ENCODE measurements at regions not wholly inside any gene's neighbourhood (a gene's known extent, or its start where the extent isn't known, plus 50 kb on each side); places are given as distances from the start of the nearest gene placed in this dataset.

- TF ChIP-seq CTCF (IDR thresholded peaks at IDR 0.05; ENCODE audit: low read depth, low read length): no peak
- no peak for DNase-seq (ENCODE audit: extremely low read depth, low read depth)
Observed at GRCh38 chr2:142531377-142531776, 346.1 kb upstream of the KYNU start.

- no peak for DNase-seq (ENCODE audit: extremely low read depth, low read depth)
- no peak for TF ChIP-seq CTCF (IDR thresholded peaks at IDR 0.05; ENCODE audit: low read depth, low read length)
Observed at GRCh38 chr2:142525720-142526119, 351.7 kb upstream of the KYNU start.

GRCh38 chr2:142521492-142521891 is 356.0 kb upstream of the KYNU start:
- DNase-seq (ENCODE audit: extremely low read depth, low read depth): no peak
- no peak for TF ChIP-seq CTCF (IDR thresholded peaks at IDR 0.05; ENCODE audit: low read depth, low read length)

GRCh38 chr2:142515493-142515892 is 362.0 kb upstream of the KYNU start:
- DNase-seq (ENCODE audit: extremely low read depth, low read depth): no peak
- TF ChIP-seq CTCF (IDR thresholded peaks at IDR 0.05; ENCODE audit: low read depth, low read length): no peak

- TF ChIP-seq CTCF (IDR thresholded peaks at IDR 0.05; ENCODE audit: low read depth, low read length): no peak
- DNase-seq (ENCODE audit: extremely low read depth, low read depth): no peak
Observed at GRCh38 chr2:142509401-142509800, 368.1 kb upstream of the KYNU start.

GRCh38 chr2:142504754-142505153 is 372.7 kb upstream of the KYNU start:
- DNase-seq (ENCODE audit: extremely low read depth, low read depth): no peak
- no peak for TF ChIP-seq CTCF (IDR thresholded peaks at IDR 0.05; ENCODE audit: low read depth, low read length)

- no peak for DNase-seq (ENCODE audit: extremely low read depth, low read depth)
- no peak for TF ChIP-seq CTCF (IDR thresholded peaks at IDR 0.05; ENCODE audit: low read depth, low read length)
Observed at GRCh38 chr2:142502402-142502801, 371.6 kb upstream of the LRP1B start.
